Endothelial cell of umbilical vein (primary cell): ENCODE measurements at regions not wholly inside any gene's neighbourhood (a gene's known extent, or its start where the extent isn't known, plus 50 kb on each side); places are given as distances from the start of the nearest gene placed in this dataset.

ENCODE experiments used
- CTCF ChIP-seq, 2 donors: IDR thresholded peaks; 1 replicate in 1 of 2; 2 replicates in 1 of 2; pipeline ENCODE4 v1.5.1; 2011; ENCODE audit warnings: low read length in 2 of 2, mild to moderate bottlenecking in 2 of 2, moderate library complexity in 2 of 2, control low read depth in 1 of 2, inconsistent platforms in 1 of 2, low read depth in 1 of 2; ENCODE audit not compliant: insufficient read depth in 1 of 2; ENCODE audit errors: extremely low read depth in 1 of 2
- JUN ChIP-seq: IDR thresholded peaks from 2 replicates; pipeline ENCODE4 v1.6.1; 2011; ENCODE audit warnings: borderline replicate concordance, low read depth; ENCODE audit not compliant: insufficient read length, insufficient read depth
- MYC ChIP-seq: IDR thresholded peaks from one replicate; pipeline ENCODE4 v1.6.1; 2011; ENCODE audit warnings: mild to moderate bottlenecking, low read depth, low read length
- POLR2A ChIP-seq: IDR thresholded peaks from 2 replicates; pipeline ENCODE4 v1.6.1; 2012; ENCODE audit warnings: low read depth, mild to moderate bottlenecking, control low read depth, low read length
- POLR2AphosphoS5 ChIP-seq: IDR thresholded peaks from 2 replicates; pipeline ENCODE4 v1.6.1; 2012; ENCODE audit warnings: low read depth, mild to moderate bottlenecking, control low read depth, low read length, moderate library complexity; ENCODE audit not compliant: insufficient read depth

GRCh38 chr12:75809746-75810145 is 221.8 kb downstream of the PHLDA1 start:
- no peak for TF ChIP-seq CTCF (IDR thresholded peaks at IDR 0.05; ENCODE audit: extremely low read depth in 1 of 2, insufficient read depth in 1 of 2, low read depth in 1 of 2, low read length in 2 of 2)
- TF ChIP-seq MYC, result no peak
- TF ChIP-seq JUN, result no peak
- TF ChIP-seq POLR2A, result no peak
- TF ChIP-seq POLR2AphosphoS5, result no peak
